B cell (primary cell): ENCODE measurements at regions not wholly inside any gene's neighbourhood (a gene's known extent, or its start where the extent isn't known, plus 50 kb on each side); places are given as distances from the start of the nearest gene placed in this dataset.

Source experiments
- CTCF ChIP-seq: fragments of 200-600 bp; IDR thresholded peaks from one replicate; pipeline ENCODE4 v1.8.0; 2022; ENCODE audit warnings: antibody characterized with exemption, mild to moderate bottlenecking
- EZH2 ChIP-seq: IDR thresholded peaks from 2 replicates; pipeline ENCODE4 v1.6.1; 2012; ENCODE audit warnings: borderline replicate concordance, low read depth, mild to moderate bottlenecking, moderate library complexity, low read length; ENCODE audit not compliant: insufficient read depth, poor library complexity, severe bottlenecking

- no peak for TF ChIP-seq CTCF
- no peak for TF ChIP-seq EZH2
Measured at GRCh38 chr3:105040026-105040622, 326.6 kb upstream of the ALCAM start.
